ENCODE measurements at regions not wholly inside any gene's neighbourhood (a gene's known extent, or its start where the extent isn't known, plus 50 kb on each side); places are given as distances from the start of the nearest gene placed in this dataset.

DNA sequence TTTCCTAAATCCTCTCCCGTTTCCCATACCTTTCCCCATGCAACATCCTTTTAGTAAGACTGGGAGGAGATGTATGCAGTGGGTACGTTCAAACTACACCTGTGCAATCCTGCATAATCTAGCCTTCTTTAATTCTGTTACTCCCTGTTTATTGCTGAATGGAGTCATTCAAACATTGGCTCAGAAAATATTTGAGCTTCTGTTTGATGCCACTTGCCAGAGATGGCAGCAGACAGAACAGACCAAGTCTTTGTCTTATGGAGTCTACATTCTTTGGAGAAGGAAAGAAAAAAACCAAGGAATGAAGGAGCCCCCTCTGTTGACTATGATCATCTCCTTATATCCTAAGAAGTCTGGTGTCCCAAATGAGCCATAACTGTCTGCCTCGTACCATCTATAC, 288.8 kb downstream of the HAPSTR1 start:
- DNase-seq: no peak

DNA sequence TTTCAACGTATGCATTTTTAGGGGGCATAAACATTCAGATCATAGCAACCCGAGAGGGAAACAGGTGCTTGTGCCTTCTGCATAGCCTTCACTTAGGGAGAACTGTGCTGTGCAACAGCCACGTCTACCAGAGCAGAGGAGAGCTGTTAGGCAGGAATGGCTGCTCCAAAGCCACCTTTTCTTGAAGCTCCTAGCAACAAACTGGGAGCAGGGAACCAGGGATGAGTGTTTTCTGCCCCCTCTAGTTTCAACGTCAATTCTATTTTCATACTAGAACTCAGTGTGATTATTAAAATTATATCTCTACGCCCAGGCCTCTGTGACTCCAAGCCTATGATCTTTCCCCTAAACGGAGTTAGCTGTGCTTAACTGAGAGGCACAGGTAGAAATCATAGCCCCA, 290.0 kb downstream of the HAPSTR1 start:
- no peak for DNase-seq

DNA sequence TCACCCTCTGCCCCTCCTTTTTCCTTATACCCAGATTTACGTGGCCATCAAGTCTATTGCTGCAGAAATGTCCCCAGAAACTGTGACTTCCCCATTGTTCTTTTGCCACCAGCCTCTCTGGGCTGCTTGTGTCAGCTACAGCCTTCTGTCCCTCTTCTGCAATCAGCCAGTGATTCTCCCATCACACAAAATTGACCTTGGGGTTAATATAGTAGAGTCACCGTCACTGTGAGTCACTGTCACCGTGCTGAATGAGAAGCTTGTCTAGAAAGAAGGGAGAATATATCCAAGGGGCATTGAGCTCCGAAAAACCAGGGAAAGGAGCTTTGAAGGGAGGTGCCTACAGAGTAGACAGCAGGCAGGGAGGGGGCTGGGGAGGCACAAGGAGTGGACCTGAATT, 290.5 kb downstream of the HAPSTR1 start:
- DNase-seq: no peak

DNA sequence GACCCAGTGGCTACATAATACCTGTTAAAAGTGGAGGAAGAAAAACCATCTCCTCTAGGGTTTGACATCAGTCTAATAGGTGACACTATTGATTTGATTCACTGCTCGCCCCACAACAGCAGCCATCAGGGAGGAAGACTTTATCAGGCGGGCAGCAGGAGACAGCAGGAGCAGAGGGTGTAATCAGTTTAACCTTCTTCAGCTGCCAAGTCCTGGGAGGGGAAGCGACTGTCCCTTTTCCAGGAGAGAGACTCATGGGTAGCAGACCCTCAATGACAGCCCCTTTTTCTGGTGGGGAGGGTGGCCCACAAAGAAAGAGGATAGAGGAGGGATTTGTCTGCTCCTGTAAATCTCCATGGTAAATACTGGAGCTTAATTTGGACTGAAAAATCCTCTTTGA, 291.8 kb downstream of the HAPSTR1 start:
- no peak for DNase-seq

DNA sequence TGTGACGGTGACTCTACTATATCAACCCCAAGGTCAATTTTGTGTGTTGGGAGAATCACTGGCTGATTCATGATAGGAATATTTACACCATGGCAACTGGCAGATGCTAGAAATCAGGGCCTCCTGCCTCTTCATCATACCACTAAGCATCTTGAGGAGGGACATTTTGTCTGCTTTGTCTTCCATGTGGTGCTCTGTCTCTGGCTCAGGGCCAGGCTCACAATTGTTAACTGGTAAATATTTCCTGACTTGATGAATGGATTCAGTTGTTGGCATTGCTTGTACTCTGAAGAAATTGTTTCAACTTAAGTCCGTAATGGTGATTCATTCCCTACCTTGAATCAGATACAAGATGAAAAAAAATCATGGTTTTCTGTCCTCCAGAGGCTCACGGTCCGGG, 292.7 kb downstream of the HAPSTR1 start:
- no peak for DNase-seq

DNA sequence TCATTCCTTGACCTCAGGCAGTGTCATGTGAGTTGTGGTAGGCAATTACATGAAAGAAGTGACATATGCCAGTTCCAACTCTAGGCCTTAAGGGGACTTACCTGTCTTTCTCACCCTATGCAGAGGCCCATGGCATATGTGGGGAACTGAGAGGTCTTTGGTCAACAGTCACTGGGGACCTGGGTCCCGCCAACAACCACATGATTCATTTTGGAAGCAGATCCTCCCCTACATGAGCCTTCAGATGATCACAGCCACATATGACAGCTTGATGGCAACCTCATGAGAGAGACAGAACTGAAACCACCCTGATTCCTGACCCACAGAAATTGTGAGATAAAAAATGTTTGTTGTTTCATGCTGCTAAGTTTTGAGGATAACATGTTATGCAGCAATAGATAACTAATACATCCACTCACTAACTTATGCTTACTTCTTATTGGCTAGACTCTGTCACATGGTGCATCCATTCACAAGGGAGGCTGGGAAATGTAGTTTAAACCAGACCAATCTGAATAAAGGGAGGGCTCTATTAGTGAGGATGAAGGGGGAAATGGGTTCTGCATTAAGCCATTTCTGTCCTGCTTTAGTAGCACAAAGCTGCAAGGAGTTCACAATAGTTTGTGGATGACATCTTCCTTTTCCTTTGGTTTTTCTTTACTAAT, 298.2 kb downstream of the HAPSTR1 start:
- no peak for DNase-seq

DNA sequence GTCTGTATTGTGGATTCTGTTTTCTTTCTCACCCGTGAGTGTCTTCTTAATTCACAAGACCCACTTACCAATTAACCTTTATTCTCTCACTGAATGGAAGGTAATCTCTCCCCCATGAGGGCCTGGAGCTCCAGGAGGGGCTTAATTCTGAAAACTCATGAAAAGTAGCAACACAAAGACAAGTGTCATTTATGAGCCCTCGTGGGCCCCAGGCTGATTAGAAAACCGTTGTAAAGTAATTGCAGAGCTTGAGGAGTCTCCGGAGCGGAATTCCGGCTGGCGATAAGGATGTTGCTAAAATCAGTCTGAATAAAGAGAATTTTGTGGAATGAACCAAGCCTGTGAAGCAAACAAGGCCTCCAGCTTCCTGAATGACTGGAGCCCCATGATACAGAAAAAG, 301.5 kb downstream of the HAPSTR1 start:
- no peak for DNase-seq

DNA sequence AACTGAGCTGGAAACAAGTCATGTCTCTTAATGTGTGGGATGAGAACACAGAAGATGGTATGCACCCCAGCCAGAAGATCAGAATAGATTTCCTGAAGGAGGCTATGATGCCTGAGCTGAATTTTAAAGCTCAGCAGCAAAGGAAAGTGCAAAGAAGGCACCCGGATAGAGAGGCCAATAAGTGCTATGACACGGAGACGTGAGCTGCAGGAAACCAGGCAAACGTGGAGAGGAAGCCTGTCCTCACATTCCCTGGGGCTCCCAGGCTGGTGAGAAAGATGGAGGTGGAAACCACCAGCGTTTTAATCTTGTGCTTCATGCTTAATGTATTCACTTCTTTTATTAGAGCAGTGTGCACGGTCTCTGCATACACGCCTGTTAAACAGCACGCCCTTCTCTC, 302.1 kb downstream of the HAPSTR1 start:
- no peak for DNase-seq

DNA sequence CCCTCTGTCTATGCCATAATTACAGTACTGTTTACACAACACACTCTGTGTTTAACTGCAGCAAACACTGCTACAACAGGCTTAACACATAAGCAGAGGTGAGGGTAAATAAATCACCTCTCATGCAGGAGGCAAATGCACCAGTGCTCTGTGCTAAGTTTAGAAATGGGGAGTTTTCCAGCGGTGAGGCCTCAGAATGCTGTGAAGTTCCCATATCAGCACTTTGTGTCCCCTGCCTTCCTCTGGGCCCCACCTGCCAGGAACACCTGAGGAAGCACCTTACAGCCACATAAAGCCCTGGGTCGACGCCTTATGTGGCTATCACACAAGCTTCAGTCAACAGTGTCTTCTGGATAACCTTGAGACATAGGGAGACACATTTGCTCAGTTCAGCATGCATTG, 304.5 kb downstream of the HAPSTR1 start:
- DNase-seq: no peak

DNA sequence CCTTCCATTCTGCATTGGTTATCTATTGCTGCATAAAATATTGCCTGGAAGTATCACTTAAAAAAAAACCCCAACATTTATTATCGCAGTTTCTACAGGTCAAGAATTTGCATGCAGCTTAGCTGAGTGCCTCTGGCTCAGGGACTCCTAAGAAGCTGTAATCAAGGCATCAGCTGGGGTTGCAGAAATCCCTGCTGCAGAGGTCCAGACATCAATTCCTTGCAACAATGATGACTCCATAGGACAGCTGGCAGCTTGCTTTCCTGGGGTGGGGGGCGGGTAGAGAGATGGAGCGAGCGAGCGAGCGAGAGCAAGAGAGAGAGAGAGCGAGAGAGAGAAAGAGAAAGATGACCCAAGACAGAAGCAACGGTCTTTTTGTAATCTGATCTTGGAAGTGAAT, 308.1 kb downstream of the HAPSTR1 start:
- DNase-seq: no peak

DNA sequence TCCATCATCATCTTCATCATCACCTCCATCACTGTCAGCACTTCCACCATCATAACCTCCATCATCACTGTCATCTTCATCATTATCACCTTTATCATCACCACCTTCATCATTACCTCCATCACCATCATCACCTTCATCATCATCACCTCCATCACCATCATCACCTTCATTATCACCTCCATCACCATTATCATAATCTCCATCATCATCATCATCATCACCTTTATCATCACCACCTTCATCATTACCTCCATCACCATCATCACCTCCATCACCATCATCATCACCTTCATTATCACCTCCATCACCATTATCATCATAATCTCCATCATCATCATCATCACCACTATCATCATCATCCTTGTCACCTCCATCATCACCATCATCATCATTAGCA, 309.7 kb downstream of the HAPSTR1 start:
- DNase-seq: no peak

DNA sequence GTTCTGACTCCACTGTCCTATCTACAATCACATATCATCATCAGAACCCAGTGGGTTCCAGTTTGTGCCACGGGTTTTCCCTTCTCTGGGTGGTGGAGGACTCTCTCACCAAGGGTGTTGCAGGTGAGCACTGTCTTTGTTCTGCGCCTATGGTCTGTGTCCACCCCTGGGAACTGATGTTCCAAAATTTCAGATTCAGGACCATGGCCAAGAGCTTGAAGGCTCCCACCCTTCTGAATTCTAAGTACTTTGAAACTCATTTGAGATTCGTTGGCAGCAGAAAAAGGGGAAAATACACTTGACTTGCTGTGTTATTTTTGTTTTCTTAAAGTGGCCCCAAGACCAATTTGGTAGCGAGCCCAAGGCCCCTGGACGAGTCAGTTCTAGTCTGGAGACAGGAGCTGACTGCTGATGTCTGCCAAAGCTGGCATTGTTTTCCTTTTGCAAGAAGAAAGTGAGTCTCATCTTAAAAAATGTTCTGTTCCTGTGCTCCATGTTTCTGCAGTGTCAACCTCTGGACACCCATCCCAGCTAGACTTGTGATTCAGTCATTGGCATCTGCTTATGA, 310.9 kb downstream of the HAPSTR1 start:
- DNase-seq: no peak

DNA sequence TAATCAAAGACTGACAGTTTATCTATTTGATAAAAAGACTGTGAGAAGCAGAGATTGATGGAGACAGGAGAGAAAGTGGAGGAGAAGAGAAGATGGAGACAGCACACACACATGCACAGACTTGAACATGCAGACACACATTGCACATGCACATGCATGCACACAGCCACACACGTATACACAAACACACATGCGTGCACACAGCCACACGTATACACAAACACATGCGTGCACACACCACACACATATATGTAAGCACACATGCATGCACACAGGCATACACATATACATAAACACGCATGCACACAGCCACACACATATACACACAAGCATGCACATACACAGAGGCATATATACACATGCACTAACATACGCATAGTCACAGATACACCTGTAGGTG, 313.4 kb downstream of the HAPSTR1 start:
- no peak for DNase-seq

DNA sequence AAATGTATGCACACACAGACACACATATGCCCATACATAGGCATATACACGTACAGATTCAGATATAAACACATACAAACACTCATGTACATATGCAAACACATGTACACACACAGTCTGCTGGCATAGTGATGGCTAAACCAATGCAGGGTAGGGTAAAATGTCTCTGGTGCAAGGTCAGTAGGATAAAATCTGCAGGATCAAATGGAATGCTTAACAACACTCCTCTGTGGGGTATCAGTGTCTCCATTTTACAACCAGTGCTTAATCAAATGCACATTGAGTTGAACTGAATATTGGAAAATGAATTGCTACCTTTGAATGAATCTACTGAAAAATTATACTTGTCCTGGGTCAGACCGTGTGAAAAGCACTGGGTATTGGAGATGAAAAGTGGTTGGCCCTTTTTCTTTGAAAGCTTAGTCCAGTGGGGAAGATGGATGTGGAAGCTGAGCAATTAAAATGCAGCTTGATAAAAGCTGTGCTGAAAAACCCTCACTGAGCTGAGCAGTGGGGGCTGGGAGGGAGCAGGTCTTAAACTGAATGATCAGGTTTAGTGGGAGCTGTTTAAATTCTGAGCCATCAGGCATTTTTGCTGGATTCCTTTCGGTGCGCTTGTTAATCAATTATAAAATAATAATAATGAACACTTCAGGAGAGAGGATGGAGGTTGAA, 314.7 kb downstream of the HAPSTR1 start:
- no peak for DNase-seq

DNA sequence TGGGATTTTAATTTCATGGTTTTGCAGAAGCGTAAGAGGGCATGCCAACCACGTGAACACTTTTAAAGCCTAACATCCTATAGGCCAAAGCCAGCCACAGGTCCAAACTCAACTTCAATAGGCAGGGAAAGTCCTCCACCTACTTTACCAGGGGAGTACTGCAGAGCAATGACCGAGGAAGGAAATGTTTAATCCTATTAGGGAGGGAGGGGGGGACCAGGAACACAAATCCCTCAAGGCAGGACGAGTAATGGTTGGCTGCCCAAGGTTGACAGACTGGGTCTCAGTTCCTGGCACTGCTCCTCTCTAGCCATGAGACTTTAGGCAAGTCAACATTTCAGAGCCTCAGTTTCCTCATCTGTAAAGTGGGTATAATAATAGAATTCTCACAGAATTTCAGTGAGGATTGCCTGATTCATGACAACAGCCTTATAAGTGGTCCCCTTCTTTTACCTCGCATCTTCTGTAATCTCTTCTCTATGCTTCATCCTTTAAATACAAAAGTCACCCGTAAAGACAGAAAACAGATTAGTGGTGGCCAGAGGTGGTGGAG, 315.8 kb downstream of the HAPSTR1 start:
- DNase-seq: no peak

DNA sequence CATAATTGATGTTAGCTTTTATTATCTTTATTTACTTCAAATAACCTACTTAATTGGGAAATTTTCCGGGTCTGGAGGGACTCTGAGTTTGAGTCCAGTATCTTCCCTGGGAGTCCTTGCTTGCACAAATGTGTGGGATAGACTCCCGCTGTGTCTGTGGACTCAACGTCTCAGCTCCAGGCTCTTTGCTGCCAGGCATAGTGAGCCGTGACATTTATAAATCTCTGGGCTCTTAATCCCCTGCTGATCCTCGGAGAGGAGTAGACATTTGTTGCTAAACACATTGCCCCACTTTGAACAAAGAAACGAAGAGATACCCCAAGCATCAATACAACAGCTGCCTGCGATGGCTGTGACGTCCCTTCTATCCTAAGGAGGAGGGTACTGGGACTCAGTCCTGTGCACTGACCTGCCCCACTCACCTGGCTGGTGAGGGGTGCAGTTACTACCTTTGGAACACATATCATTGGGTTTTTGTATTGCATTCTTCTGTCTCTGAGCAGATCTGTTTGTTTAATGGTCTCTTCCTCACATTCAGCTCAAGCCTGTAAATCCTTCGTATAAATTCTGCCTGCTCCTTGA, 316.9 kb downstream of the HAPSTR1 start:
- DNase-seq: no peak

DNA sequence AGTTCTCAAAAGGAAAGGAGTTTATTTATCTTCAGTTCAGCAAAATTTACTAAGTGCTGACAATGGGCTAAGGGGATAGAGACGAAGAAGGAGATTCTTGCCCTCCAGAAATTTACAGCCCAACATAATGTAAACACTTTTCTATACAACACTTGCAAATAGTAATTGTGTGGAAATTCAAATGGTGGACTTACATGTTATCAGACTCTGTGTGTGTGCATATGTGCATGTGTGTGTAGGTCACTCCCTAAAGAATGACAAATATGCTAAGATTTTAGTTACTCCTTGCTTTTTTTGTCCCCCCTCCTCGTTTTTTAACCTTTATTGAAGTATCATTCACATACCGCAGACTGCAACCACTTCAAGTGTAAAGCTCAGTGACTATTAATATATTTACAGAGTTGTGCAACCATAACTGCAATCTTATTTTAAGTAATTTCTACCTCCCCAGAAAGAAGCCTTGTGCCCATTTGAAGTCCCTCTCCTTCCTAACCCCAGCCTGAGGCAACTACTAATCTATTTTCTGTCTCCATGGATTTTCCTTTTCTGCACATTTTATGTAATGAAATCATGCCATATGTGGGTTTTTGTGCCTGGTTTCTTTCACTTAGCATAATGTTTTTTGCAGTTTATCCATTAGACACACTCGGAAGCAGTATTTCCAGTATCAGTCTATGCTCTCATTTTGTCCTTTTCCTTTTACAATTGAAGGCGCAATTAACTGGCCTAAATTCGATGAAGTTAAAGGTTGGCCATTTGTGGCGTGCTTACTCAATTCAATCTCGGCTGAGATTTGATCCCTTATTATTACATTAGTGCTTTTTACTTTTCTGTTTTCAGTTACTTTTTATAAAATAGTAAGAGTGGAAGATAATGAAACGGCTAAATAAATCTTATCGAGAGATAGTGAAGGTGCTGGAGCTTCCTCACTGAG, 318.4 kb downstream of the HAPSTR1 start:
- no peak for DNase-seq

DNA sequence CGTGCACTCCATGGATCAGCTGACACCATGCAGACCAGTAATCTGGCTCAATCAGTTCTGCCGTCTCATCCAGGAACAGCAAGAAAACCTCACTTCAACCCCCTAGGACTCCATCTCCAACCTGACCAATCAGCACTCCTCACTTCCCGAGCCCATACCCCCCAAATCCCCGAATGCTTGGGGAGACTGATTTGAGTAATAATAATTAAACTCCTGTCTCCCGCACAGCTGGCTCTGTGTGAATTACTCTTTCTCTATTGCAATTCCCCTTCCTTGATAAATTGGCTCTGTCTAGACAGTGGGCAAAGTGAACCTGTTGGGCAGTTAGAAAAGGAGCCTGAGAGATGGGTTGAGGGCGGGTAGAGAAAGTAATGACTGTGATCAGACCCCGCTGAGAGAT, 320.0 kb downstream of the HAPSTR1 start:
- no peak for DNase-seq

DNA sequence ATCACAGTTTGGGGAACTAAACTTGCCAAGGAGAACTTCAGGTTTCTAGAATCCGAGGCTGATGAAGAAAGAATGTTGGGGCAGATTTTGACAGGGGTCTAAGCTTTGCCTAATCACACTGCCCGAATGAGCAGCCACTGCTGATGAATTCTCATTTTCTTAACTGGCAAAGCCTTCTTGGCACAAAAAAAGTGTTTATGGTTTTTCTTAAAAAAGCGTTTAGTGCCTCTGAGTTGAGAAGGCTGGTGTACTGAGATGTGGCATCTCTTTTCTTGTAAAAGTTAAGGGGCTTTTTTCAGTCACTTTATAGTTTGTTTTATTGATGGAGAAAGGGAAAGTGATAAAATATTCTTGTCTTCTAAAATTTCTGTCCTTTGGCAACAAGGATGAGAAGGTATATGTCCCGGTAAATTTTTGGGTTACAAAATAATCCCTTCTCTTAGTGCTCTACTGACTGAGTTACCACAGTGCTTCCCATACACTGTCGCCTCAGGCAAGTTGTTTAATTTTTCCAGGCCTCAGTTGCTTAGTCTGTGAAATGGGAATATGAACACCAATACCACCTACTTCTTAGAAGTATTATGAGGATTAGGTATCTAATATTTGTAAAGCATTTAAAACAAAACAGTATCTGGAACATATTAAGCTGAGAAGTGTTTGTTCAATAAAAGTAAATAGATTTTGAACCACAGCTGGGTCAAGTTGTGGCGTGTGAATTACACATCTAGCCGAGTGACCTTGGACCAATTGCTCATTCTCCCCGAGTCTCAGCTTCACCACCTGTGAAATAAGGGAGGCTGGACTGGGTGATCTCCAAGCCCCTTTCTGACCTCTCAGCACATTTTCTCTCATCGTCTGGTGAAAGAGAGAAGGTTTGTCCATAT, 320.8 kb downstream of the HAPSTR1 start:
- no peak for DNase-seq

DNA sequence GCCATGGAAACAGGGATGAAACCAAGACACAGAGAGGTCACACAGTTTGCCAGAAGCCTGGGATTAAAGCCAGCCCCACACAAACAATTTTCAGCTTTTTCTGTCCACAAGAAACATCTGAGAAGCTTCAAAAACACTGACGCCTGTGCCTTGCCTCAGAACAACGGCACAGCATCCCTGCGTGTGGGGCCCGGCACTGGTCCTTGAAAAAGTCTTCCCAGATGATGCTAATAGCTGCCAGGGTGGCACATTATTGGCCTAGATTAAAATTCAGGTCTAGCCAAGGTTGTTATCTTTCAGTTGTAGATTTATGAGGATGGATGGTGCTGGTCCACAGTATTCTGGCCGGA, 321.4 kb downstream of the HAPSTR1 start:
- DNase-seq: no peak

DNA sequence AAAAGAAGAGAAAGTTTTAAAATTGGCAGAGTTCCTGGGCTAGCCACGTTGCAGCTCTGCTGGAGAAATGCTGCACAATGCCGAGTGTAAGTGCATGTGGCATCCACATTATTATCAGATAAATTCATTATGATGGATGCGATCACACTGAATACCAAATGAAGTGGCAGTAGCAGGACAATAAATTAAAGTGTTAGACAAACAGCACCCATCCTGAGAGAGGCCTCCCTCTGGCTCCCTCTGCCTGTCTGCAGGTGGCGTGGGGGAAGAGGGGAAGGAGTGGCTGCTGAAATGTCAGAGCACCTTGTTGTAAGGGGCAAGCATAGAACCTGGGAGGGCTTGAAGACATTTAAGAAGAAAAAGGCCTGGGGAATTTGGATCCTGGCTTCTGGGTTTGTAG, 324.1 kb downstream of the HAPSTR1 start:
- no peak for DNase-seq

DNA sequence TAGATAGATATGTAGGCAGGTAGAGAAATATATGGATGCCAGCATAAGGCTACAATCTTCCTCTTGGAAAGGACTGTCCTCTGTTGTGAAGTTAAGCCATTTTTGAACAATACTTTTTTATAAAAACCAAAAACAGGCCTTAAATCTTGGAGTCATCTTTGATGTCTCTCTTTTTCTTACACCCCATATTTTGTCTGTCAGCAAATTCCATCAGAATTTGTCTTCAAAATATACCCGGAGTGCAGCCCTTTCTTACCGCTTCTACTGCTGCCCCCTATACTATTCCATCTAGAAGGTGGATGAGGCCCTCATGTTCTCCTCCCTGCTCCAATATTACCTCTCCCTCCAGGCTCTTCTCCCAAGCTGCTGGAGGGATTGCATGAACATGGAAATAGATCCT, 326.5 kb downstream of the HAPSTR1 start:
- DNase-seq: no peak

Data from fibroblast of skin of back (primary cell).